NK-92 (cell line): ENCODE measurements at regions not wholly inside any gene's neighbourhood (a gene's known extent, or its start where the extent isn't known, plus 50 kb on each side); places are given as distances from the start of the nearest gene placed in this dataset.
"Not testable (repeated sequence)": the region's sequence is repeated elsewhere in the genome, so short reads cannot be mapped to it uniquely, and the experiment has no call there.

ENCODE experiments used
- DNase-seq: peaks from one replicate; lab custom pipeline; 2025; ENCODE audit not compliant: unreplicated experiment; lab: John Stamatoyannopoulos, UW

DNA sequence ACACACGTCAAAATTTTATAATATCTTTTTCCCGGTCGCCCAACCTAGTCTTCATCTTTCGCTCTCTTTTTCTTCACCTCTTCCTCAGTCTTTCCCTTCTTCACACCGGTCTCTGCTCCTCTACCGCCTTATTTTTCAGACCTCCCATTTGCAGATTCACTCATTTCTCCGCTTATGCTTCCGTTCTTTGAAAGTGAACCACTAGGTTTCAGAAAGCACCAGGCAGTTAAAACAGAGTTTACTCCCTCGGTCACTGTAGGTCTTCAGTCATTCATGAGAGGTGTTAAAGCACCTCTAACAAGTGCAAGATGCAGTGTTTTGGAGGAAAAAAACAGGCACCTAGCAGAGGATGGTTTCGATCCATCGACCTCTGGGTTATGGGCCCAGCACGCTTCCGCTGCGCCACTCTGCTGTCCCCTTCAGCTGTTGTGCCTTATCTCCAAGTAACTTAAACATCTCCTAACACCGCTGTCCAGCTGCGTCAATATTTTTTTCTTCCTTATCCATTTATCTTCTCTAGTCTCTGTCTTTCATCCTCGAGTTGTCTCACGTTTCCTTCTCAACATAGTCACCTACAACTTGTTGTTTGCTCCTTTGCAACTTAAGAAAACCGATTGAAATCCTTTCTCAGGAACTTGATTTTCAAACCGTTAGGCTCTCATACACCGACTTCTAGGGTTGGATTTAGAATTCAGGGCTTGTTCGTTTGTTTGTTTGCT lies 119.7 kb upstream of the ZNF184 start:
- no peak for DNase-seq

DNA sequence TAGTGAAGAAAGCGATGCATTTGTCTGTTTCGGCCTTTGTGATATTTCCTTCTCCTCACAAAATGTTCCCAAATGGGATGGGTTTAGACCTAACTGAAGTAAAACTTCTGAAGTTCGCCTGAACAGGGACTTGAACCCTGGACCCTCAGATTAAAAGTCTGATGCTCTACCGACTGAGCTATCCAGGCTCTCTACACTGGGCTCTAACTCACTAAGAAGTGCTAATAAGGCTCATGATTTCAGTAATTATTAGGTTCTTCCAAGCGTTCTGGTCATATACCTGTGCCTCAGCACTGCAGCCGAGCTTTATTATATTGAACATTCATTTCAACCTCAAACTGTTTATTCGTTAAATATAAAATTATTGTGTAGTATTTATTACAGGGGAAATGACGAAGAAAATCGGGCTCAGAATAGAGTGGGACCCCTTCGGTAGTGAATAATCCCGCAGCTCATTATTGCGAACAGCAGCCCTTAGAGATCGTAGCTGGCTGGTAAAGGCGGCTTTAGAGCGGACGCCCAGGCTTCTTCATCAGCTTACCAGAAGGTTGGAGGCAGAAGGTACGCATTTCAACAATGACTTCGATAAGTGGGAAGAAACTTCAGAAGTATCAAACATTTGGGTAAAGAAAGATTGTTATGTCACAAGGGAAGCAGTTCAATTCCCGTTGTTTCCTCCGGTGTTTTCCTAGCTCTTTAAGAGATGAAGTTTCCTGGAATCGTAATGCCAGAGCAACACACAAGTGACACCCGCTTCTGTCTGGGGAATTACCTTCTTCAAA lies 119.0 kb upstream of the ZNF184 start:
- no peak for DNase-seq

DNA sequence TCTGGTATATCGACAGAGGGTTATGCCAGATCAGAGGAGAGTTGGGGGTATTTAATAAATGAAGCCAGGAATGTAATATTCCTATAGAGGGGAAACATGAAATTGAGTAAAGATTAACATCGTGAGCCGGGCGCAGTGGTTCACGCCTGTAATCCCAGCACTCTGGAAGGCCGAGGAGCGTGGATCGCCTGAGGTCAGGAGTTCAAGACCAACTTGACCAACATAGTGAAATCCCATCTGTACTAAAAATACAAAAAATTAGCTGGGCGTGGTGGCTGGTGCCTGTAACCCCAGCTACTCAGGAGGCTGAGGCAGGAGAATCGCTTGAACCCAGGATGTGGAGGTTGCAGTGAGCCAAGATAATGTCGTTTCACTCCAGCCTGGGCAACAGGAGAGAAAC lies 112.4 kb upstream of the ZNF184 start:
- DNase-seq: not testable (repeated sequence)

DNA sequence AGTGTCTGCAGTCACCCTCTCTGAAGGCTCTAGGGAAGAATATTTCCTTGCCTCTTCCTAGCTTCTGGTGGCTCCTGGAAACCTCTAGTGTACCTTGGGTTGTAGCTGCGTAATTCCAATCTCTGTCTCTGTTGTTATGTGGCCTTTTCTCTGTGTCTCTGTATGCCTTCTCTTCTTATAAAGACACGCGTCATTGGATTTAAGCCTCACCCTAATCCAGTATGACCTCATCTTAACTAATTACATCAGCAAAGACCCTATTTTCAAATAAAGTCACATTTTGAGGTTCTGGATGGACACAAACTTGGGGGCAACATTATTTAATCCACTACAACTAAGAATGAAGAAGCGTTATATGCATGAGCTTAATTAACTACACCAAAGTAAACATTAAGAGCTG lies 111.4 kb upstream of the ZNF184 start:
- DNase-seq: no peak

DNA sequence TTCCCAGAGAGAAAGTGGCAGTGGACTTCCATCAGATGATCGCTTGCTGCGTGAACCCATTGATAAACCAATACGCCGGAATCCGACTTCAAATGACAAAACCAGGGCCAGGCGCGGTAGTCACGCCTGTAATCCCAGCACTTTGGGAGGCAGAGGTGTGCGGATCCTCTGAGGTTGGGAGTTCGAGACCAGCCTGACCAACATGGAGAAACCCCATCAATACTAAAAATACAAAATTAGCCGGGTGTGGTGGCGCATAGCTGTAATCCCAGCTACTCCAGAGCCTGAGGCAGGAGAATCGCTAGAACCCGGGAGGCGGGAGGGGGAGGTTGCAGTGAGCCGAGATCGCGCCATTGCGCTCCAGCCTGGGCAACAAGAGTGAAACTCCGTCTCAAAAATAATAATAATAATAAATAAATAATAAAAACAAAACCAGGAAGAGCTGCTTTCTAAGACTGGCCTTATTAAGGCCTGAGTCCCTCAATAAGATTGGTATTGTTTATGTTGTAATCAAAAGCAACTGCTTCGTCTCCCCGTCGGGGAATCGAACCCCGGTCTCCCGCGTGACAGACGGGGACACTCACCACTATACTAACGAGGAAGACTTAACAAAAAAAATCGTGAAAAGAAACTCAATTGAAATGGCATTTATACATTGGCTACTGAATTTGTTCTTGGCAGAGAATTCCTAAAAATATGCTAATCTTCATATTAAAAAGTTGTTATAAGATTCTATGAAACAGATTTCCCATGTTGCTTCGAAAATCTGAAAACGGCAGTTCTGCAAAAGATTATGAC lies 110.2 kb upstream of the ZNF184 start:
- no peak for DNase-seq

DNA sequence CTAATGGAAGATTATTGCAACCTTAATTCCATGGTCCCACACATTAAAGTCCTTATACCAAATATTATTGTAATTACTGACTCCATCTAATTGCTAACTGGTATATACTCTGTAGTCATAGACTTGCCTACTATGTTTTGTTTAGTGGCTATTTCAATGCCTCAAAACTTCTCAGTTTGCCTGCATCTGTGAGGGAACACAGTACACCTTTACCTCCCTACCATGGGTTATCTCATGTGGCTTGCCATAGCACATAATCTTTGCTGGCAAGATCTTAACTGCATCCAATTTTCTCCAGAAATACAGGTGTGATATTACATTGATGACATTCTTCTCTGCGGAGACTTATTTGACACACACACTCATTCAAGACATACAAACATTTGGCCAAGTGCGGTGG lies 107.1 kb upstream of the ZNF184 start:
- no peak for DNase-seq

DNA sequence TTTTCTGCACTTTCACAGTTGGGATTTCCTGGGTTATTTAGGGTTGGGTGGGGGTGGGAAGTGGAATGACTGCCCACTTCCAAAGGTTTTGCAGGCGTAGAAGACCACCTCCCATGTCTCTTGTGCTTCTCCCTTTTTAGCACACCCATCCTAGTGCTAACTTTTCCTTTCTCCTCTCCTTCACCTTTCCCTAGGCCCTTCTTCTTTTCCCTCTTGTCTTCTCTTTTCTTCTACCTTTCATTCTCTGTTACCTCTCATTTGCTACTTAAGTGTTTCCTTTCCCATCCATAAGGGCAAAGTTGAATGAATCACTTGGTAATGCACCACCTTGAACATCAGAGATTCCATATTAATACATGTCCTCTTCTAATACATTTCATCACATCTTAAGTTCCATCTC lies 105.0 kb upstream of the ZNF184 start:
- DNase-seq: no peak

DNA sequence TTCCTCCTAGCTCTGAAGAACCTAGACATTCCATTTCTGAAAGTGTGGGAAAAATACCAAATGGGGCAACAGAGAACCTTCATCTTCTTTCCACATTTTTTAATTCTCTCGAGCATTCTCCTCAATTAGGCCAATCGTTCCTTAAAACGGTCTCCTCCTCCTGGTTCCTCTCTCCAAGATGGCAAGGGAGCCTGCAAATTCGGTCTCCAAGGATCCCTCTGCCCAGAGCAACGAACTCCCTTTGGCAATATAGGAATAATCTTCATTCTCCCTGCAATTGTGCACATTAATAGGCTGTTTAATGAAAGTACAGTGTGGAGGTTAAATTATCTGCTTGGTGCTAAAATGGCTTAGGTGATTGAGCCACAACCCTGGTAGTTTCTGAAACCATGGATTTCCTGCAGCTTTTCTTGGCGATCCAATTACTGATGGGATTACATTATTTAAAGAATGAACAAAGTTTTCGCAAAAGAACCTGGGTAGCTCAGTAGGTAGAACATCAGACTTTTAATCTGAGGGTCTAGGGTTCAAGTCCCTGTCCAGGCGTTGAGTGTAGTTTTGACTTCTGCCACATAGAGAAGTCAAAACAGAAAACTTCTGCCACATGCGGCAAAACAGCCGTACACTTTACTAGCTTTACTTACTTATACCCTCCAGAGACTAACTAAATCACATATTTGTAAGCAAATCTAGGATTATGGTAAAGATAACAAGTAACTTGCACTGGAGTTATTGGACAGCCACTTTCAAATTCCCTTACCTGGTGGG lies 102.9 kb upstream of the ZNF184 start:
- no peak for DNase-seq

DNA sequence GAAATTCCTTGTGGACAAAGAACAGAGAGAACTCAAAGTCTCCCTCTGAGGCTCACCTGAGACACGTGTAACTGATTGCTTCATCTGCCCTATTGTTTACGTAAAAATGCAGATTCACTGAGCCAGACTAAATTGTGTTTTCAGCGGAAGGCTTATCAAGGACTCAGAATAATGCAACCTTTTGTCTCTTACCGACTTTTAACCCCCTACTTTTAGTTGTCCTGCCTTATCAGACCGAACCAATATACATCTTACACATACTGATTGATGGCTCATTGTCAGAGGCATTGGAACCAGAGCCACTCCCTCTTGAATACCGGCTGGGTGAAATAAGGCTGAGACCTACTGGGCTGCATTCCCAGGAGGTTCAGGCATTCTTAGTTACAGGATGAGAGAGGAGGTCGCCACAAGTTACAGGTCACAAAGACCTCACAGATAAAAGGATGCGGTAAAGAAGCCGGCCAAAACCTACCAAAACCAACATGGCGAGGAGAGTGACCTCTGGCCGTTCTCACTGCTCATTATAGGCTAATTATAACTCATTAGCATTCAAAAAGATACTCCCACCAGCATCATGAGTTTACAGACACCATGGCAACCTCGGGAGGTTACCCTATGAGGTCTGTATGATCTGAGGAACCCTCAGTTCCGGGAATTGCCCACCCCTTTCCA lies 95.5 kb upstream of the ZNF184 start:
- DNase-seq: no peak

DNA sequence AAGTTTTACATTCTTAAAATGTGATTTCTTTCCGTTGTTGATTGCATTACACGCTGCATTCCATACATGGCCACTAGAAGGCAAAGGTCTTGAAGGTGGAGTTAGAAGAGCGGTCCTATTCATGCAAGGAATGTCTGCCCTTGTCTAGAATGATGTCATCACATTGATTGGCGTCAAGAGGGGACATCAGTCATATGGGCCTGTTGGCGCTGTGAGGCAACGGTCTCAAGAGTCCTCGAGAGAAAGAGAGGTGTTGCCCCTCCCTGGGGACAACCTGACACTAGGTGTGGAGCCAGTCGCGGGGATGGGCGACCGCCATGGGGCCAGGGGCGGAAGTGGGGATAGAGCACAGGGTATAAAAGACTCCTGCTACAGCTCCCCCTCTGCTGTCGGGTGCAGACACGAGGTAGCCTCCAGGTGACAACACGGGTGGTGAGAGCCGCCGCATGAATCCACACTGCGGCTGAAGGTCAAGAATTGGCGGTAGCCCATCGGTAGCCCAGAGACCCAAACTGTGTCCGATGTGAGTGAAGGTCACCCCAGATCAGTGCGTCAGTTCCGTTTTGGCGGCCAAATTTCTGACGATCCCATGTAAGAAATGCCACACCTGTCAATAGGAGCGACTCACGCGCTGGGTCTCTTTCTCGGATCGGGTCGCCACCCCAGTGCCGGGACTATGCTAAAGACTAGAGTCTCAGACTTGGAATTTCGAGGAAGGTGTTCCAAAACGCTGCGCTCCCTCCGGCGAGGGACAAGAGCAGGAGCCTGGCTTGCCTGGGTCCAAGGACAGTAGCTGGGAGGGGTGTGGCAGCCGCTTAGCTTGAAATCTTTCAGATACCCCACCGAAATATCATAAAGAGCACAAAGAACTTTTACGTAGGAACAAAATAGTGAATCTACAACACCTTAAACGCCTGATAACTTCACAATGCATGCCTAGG lies 93.2 kb upstream of the ZNF184 start:
- no peak for DNase-seq

DNA sequence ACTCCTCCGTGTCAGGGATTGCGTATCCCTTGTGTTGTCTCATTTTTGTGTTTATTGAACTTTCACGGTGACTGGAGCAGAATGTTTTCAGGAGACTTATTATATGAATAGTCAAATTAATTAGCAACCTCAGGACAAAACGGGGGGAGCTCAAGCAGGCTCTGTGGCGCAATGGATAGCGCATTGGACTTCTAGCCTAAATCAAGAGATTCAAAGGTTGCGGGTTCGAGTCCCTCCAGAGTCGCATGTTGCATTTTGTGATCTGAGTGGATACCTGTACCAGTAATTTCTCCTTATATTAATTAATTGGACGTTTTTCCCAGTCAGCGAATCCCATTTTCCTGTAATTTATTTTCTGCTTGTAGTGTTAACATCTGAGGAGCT lies 89.1 kb upstream of the ZNF184 start:
- no peak for DNase-seq

DNA sequence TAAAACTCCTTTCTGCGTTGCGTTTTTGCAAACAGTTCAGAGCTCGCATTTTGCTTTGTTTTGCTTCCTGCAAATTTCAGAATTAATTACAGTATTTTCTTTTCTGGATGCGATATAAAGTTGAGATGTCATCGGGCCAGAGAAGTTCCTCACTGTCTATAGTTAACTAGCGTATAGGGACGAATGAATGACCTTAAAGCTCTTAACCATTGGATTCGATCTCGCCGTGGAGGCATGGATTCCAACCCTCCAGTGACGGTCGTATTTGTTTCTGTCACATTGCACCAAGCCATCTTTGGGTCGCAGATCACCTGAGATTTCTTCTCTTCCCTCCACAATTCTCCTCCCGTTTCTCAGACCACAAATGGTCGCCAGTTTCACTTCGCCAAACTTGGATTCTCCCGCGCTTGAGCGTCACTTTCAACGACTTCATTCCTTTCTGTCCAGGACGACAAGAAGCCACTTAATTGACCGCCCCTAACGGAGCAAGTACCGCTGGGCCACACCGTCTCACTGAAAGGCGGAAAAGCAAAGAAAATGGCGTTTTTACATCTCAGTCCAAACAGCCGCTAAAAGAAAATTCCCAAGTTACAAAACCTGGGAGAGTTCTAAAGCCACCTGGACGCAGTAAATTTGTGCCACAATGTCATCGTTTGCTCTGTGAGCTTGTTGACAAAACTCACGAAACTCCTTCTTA lies 85.3 kb upstream of the ZNF184 start:
- DNase-seq: no peak

DNA sequence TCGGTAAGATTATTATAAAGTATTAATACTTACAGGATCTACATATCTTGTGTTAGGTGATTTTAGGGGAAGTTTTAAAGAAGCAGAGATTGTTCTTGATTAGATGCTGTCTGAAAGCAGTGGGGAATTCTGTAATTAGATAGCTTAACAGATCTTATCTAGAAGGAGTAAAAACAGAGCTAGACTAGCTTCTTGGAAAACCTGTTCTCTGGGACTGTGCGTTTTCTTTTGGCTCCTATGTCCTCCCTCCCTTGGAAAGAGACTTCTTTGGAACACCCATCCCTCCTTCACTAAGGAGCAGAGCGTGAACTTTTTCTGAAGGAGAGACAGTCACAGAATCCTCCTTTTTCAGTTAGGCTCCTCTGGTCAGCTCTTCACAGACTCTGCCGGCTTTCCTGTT lies 83.5 kb upstream of the ZNF184 start:
- DNase-seq: no peak

DNA sequence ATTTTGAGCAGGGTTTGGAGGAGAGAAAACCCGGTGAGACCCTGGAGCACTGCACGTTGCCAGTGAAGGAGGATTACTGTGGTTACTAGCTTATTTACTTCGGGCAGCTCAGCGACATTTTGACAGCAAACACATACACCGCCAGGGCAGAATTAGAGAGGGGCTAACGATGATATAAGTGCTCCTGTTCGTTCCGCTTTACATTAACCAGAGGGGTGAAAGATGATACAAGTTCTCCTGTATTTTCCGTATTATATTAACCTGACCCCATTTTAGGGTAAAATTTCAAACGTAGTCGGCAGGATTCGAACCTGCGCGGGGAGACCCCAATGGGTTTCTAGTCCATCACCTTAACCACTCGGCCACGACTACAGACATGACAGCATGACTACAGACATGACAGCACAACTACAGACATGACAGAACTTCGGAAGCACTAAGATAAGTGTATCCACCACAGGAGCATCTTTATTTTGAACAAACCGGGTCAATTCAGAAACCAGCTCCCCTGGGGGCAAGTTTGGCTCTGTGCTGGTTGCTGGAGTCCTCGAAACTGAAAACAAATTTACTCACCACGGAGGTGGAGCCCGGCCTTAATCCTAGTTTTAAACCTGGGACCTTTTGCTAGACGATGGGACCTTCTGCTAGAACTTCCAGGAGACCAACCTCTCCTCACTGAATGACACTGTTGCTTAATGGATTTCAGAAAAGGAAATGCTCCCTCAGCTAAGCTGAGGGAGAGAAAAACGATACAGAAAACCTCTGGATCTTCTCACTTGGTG lies 80.4 kb upstream of the ZNF184 start:
- no peak for DNase-seq

DNA sequence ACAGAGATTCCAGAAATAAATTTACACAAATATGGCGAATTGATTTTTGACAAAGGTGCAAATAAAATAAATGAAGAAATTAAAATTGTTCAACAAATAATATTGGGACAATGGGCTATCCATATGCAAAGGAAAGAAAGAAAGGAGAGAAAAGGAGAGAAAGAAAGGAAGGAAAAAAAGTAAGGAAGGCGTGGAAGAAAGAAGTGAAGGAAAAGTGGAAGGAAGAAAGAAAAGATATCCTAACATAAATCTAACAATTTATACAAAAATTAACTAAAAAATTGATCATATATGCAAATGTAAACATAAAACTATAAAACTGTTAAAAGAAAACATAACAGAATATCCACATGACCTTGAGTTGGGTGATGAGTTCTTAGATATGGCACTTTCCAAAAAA lies 78.7 kb upstream of the ZNF184 start:
- DNase-seq: no peak

DNA sequence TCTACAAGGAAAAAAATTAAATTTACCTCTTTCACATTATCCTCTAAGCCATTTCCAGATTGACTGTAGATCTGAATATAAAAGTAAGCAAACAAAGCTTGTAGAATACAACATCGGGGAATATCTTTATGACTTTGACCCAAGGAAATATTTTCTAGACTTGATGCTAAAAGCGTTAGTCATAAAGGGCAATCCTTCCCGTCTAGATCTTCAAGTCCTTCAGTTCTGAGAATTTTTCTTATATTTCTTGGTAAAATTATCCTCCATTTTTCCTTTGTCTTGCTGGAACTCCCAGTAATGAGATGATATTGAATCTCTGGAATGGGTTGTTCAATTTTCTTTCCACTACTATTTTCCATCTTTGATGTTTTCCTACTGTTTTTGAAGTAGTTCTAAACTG lies 77.8 kb upstream of the ZNF184 start:
- DNase-seq: no peak

DNA sequence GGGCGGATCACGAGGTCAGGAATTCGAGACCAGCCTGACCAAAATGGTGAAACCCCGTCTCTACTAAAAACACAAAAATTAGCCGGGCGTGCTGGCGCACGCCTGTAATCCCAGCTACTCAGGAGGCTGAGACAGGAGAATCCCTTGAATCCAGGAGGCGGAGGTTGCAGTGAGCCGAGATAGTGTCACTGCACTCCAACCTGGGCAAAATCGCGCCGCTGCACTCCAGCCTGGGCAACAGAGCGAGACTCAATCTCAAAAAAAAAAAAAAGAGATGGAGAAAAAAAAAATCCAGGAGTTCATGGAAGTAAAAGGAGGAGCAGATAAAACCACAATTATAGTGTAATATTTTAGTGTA lies 76.3 kb upstream of the ZNF184 start:
- not testable (repeated sequence) for DNase-seq
